ENCODE measurements at regions not wholly inside any gene's neighbourhood (a gene's known extent, or its start where the extent isn't known, plus 50 kb on each side); places are given as distances from the start of the nearest gene placed in this dataset.
"Not testable (repeated sequence)": the region's sequence is repeated elsewhere in the genome, so short reads cannot be mapped to it uniquely, and the experiment has no call there.

GRCh38 chr19:56976995-56977906, 136.7 kb upstream of the PEG3 start:
- TF ChIP-seq, protein P1, sequence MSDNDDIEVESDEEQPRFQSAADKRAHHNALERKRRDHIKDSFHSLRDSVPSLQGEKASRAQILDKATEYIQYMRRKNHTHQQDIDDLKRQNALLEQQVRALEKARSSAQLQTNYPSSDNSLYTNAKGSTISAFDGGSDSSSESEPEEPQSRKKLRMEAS (IDR thresholded peaks at IDR 0.05; ENCODE audit: low read depth, low read length) = no peak
- TF ChIP-seq POLR2A (IDR thresholded peaks at IDR 0.05; ENCODE audit: extremely low read depth, insufficient read length) = no peak
- TF ChIP-seq CTCF (IDR thresholded peaks at IDR 0.05; ENCODE audit: low read depth, low read length) = no peak
- TF ChIP-seq MYC (IDR thresholded peaks at IDR 0.05; ENCODE audit: low read depth, low read length) = no peak
- no peak for DNase-seq (ENCODE audit: low read depth)
- H3K4me3 ChIP-seq (ENCODE audit: low read depth, low read length) = no peak overlapping the region

GRCh38 chr19:56978023-56978565, 137.6 kb upstream of the PEG3 start:
- no peak overlapping the region for H3K4me3 ChIP-seq (ENCODE audit: low read depth, low read length)
- no peak for DNase-seq (ENCODE audit: low read depth)
- TF ChIP-seq CTCF (IDR thresholded peaks at IDR 0.05; ENCODE audit: low read depth, low read length) = no peak
- TF ChIP-seq, protein P1 (IDR thresholded peaks at IDR 0.05; ENCODE audit: low read depth, low read length) = no peak
- no peak for TF ChIP-seq POLR2A (IDR thresholded peaks at IDR 0.05; ENCODE audit: extremely low read depth, insufficient read length)
- no peak for TF ChIP-seq MYC (IDR thresholded peaks at IDR 0.05; ENCODE audit: low read depth, low read length)

DNA sequence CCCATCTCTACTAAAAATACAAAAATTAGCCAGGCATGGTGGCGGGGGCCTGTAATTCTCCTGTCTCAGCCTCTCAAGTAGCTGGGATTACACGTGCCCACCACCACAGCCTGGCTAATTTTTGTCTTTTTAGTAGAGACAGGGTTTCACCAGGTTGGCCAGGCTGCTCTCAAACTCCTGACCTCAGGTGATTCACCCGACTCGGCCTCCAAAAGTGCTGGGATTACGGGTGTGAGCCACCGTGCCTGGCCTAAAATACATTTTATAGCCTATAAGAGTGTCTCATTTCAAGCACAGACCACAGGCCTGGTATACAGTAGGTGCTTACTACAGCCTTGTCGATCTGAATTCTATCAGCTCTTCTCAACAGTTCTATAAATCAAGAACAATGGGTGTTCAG, 139.5 kb upstream of the USP29 start:
- not testable (repeated sequence) for H3K4me3 ChIP-seq (ENCODE audit: low read depth, low read length); DNase-seq (ENCODE audit: low read depth)

DNA sequence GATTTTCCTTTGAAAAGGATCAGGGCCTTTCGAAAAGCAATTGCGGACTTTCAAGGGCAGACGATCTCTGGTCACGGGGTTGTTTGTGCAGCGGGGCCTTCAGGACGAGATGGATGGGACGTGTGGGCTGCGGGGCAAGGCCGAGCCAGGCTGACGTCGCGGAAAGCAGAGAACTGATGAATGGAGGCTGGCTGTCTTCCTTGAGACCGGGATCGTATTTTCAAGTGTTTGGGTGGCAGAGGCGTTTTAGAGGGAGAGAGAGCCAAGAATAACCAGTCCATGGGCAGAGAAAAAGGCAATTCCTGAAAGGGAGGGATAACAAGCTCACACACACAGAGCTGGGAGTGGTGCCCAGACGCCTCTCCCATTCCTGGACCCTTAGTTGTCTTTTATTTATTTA, 138.9 kb upstream of the USP29 start:
- H3K4me3 ChIP-seq (ENCODE audit: low read depth, low read length) = no peak overlapping the region
- DNase-seq (ENCODE audit: low read depth) = no peak
- TF ChIP-seq, protein P1 (IDR thresholded peaks at IDR 0.05; ENCODE audit: low read depth, low read length) = no peak
- no peak for TF ChIP-seq POLR2A (IDR thresholded peaks at IDR 0.05; ENCODE audit: extremely low read depth, insufficient read length)
- TF ChIP-seq CTCF (IDR thresholded peaks at IDR 0.05; ENCODE audit: low read depth, low read length) = no peak
- TF ChIP-seq MYC (IDR thresholded peaks at IDR 0.05; ENCODE audit: low read depth, low read length) = no peak

DNA sequence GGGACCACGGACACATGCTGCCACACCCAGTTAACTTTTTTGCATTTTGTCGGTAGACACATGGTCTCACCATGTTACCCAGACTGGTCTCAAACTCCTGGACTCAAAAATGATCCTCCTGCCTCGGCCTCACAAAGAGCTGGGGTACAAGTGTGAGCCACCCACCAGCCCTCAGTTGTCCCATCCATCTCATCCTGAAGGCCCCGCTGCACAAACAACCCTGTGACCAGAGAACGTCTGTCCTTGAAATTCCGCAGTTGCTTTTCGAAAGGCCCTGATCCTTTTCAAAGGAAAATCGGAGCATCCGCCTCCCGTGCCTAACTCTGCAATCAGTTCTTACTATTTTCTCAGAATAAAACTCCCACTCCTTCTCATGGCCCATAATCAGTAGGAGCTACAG, 138.3 kb upstream of the USP29 start:
- not testable (repeated sequence) for DNase-seq (ENCODE audit: low read depth); H3K4me3 ChIP-seq (ENCODE audit: low read depth, low read length)

DNA sequence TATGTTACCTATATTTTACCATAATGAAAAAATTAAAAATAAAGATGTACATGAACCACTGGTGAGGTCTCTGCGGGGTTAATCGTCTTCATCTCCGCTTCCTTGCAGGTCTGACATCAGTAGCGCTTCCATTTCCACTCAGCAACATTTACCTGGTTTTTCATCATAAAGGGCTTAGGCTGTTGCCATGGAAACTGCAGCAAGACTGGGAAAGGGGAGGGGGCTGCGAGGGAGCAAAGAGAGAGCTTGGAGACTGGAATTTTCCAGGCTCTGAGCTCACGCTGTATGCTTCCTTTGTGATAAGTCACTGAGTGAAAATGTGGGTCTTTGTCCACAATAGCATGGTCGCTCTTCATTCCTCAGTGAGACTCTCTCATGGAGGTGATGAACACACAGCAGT, 136.6 kb upstream of the USP29 start:
- no peak for DNase-seq (ENCODE audit: low read depth)
- no peak overlapping the region for H3K4me3 ChIP-seq (ENCODE audit: low read depth, low read length)
- TF ChIP-seq POLR2A (IDR thresholded peaks at IDR 0.05; ENCODE audit: extremely low read depth, insufficient read length) (no peak), CTCF (IDR thresholded peaks at IDR 0.05; ENCODE audit: low read depth, low read length) (no peak), MYC (IDR thresholded peaks at IDR 0.05; ENCODE audit: low read depth, low read length) (no peak)
- TF ChIP-seq, protein P1 (IDR thresholded peaks at IDR 0.05; ENCODE audit: low read depth, low read length) = no peak

DNA sequence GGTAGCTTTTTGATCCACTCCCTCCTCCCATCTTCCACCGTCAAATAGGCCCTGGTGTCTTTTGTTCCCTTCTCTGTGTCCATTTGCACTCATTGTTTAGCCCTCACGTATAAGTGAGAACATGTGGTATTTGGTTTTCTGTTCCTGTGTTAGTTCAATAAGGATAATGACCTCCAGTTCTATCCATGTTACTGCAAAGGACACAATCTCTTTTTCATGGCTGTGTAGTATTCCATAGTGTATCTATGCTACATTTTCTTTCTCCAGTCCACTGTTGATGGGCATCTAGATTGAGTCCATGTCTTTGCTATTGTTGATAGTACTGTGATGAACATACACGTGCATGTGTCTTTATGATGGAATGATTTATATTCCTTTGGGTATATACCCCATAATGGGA, 136.0 kb upstream of the USP29 start:
- DNase-seq (ENCODE audit: low read depth) = no peak
- H3K4me3 ChIP-seq (ENCODE audit: low read depth, low read length) = no peak overlapping the region
- TF ChIP-seq, protein P1 (IDR thresholded peaks at IDR 0.05; ENCODE audit: low read depth, low read length) = no peak
- TF ChIP-seq CTCF (IDR thresholded peaks at IDR 0.05; ENCODE audit: low read depth, low read length) = no peak
- no peak for TF ChIP-seq MYC (IDR thresholded peaks at IDR 0.05; ENCODE audit: low read depth, low read length)
- no peak for TF ChIP-seq POLR2A (IDR thresholded peaks at IDR 0.05; ENCODE audit: extremely low read depth, insufficient read length)
